NCI-H2196 (cell line): ENCODE measurements at regions not wholly inside any gene's neighbourhood (a gene's known extent, or its start where the extent isn't known, plus 50 kb on each side); places are given as distances from the start of the nearest gene placed in this dataset.
"Not testable (repeated sequence)": the region's sequence is repeated elsewhere in the genome, so short reads cannot be mapped to it uniquely, and the experiment has no call there.

Source experiments
- DNase-seq: peaks from one replicate; lab custom pipeline; 2025; ENCODE audit not compliant: unreplicated experiment; lab: John Stamatoyannopoulos, UW

- not testable (repeated sequence) for DNase-seq
Observed at GRCh38 chr4:189622574-189622973, 318.1 kb upstream of the FRG1 start.

GRCh38 chr4:189627041-189627440, 313.6 kb upstream of the FRG1 start:
- DNase-seq = not testable (repeated sequence)

GRCh38 chr4:189629733-189630132, 310.9 kb upstream of the FRG1 start:
- not testable (repeated sequence) for DNase-seq

GRCh38 chr4:189630913-189631567, 309.6 kb upstream of the FRG1 start:
- DNase-seq = not testable (repeated sequence)

- DNase-seq = not testable (repeated sequence)
Observed at GRCh38 chr4:189631568-189631916, 309.1 kb upstream of the FRG1 start.

- not testable (repeated sequence) for DNase-seq
Observed at GRCh38 chr4:189650436-189650835, 290.2 kb upstream of the FRG1 start.

- not testable (repeated sequence) for DNase-seq
Observed at GRCh38 chr4:189653130-189653653, 287.5 kb upstream of the FRG1 start.

- not testable (repeated sequence) for DNase-seq
Observed at GRCh38 chr4:189653983-189654382, 286.7 kb upstream of the FRG1 start.

- not testable (repeated sequence) for DNase-seq
Observed at GRCh38 chr4:189654396-189654795, 286.3 kb upstream of the FRG1 start.

- not testable (repeated sequence) for DNase-seq
Observed at GRCh38 chr4:189655817-189656216, 284.9 kb upstream of the FRG1 start.

GRCh38 chr4:189656641-189657040, 284.0 kb upstream of the FRG1 start:
- no peak for DNase-seq

GRCh38 chr4:189658259-189658658, 282.4 kb upstream of the FRG1 start:
- DNase-seq = not testable (repeated sequence)

- DNase-seq = not testable (repeated sequence)
Observed at GRCh38 chr4:189658831-189659230, 281.8 kb upstream of the FRG1 start.

- DNase-seq = no peak
Observed at GRCh38 chr4:189659287-189659686, 281.4 kb upstream of the FRG1 start.

GRCh38 chr4:189660722-189661360, 279.8 kb upstream of the FRG1 start:
- DNase-seq = no peak

- no peak for DNase-seq
Observed at GRCh38 chr4:189664693-189665250, 275.9 kb upstream of the FRG1 start.

- not testable (repeated sequence) for DNase-seq
Observed at GRCh38 chr4:189665712-189666305, 274.9 kb upstream of the FRG1 start.

GRCh38 chr4:189667386-189667785, 273.3 kb upstream of the FRG1 start:
- not testable (repeated sequence) for DNase-seq

- not testable (repeated sequence) for DNase-seq
Observed at GRCh38 chr4:189697675-189698245, 242.9 kb upstream of the FRG1 start.

GRCh38 chr4:189703000-189703399, 237.7 kb upstream of the FRG1 start:
- not testable (repeated sequence) for DNase-seq

- not testable (repeated sequence) for DNase-seq
Observed at GRCh38 chr4:189706821-189707220, 233.9 kb upstream of the FRG1 start.
